GM12864 (cell line): ENCODE measurements at regions not wholly inside any gene's neighbourhood (a gene's known extent, or its start where the extent isn't known, plus 50 kb on each side); places are given as distances from the start of the nearest gene placed in this dataset.

Experiments used
- DNase-seq: peaks from one replicate; pipeline ENCODE4 v3.0.0-alpha.2; 2011; ENCODE audit warnings: low read depth
- H3K4me3 ChIP-seq: 2 replicates; pipeline ENCODE4 v1.5.1; 2011; ENCODE audit warnings: mild to moderate bottlenecking, low read depth, low read length, control low read depth
- TF ChIP-seq, protein P1 (sequence below): IDR thresholded peaks from 2 replicates; pipeline ENCODE4 v1.5.1; 2011; ENCODE audit warnings: low read depth, mild to moderate bottlenecking, moderate library complexity, low read length, control low read depth, inconsistent platforms; ENCODE audit errors: missing control alignments

DNA sequence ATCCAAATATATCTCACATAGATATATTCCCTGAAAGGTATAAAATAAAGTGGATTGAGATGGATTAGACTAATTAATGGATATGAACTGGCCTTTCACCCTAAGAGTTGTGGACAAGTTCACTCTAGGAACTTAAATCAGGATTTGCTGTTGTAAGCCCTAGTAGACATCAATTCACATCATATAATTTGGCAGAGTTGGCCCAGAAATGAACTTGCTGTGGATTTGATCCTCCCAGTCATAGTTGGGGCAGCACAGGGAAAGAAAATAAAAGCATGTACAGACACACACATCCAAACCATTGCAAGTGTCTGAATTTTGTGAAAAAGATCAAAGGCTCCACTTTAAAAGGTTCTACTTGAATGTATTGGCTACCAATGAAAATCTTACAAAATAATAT is 734.7 kb upstream of the NR2F2 start:
- no peak overlapping the region for H3K4me3 ChIP-seq
- TF ChIP-seq, protein P1, sequence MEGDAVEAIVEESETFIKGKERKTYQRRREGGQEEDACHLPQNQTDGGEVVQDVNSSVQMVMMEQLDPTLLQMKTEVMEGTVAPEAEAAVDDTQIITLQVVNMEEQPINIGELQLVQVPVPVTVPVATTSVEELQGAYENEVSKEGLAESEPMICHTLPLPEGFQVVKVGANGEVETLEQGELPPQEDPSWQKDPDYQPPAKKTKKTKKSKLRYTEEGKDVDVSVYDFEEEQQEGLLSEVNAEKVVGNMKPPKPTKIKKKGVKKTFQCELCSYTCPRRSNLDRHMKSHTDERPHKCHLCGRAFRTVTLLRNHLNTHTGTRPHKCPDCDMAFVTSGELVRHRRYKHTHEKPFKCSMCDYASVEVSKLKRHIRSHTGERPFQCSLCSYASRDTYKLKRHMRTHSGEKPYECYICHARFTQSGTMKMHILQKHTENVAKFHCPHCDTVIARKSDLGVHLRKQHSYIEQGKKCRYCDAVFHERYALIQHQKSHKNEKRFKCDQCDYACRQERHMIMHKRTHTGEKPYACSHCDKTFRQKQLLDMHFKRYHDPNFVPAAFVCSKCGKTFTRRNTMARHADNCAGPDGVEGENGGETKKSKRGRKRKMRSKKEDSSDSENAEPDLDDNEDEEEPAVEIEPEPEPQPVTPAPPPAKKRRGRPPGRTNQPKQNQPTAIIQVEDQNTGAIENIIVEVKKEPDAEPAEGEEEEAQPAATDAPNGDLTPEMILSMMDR, result no peak
- no peak for DNase-seq

DNA sequence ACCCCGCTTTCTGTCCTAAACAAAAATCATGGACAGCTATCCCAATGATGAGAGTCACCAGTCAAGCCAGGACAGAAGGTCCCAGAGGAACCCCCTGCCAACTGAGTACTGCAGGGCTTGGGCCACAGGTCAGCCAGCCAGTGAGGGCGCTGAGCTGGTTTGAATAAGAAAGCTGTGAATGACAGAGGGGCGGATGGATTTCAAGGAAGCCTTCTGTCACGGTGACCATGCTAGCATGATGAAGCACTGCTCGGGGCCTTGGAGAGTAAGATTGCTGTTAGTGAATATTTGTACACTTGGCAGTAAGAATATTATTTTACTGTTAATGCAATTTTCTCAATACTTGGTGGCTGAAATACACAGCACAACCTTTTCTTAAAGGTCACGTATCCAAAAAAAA is 734.0 kb upstream of the NR2F2 start:
- TF ChIP-seq, protein P1, result no peak
- H3K4me3 ChIP-seq, result no peak overlapping the region
- DNase-seq, result no peak

DNA sequence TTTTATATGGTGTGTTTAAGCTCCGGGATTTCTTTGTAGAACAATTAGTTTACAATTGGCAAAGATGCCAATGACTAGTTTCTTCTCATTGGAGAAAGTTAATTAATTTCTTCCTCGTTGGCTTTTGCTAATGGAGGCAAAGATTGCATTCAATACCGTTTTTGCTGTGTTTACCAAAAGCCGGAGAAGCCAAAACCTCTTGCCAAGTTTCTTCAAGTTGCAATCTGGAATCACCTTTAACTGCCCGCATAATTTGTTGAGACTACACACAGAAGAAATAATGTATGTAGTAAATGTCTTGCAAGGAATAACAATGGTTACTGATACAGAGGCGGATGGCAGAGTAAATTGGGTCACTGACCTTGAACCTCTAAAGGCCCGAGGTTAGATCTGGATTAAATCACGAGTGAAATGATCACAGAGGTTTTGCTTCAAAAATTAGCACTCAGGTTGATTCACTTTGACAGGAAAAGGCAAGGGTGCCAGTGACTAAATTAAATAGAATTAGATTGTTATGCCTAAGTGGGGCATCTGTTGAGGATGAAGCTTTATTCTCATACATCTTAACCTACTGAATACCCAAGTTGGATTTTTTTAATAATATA is 732.1 kb upstream of the NR2F2 start:
- no peak for DNase-seq
- TF ChIP-seq, protein P1, result no peak

DNA sequence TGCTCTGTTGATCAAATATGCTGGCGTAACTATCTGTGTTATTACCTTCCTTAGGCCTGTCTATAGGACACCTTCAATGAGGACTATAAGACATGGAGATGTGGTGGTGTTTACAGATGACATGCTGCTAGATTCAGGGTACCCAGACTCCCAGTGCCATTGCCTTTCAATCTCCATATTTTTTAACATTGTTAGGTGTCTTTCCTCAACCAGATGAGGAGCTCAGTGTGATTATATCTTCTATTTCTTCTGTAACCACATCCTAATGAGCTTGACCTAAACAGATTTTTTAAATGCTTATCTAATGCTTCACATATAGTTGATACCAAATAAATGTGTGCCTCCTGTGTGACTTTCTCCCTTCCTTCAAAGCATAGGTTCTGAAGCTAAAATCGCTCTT is 730.1 kb upstream of the NR2F2 start:
- no peak overlapping the region for H3K4me3 ChIP-seq
- no peak for DNase-seq
- TF ChIP-seq, protein P1, result no peak

More for the DNA sequence above, 732.1 kb upstream of the NR2F2 start:
- no peak overlapping the region for H3K4me3 ChIP-seq

DNA sequence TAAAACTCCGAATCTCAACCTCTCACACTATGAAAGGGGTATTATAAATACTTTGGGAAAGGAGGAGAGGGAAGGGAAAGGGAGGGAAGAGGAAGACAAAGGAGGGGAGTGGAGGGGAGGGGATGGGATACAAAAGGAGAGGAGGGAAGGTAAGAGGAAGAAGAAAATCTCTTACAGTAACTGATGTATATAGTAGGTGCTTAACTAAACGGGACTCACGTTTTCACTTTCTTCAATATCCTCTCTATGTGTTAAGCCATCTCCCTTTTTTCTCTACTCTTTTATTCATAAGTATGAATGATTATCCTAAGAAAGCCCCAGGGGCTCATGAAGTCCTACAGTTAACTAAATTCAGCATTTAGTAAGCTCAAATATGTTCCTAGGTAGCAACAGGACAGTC is 729.6 kb upstream of the NR2F2 start:
- no peak overlapping the region for H3K4me3 ChIP-seq
- no peak for DNase-seq
- TF ChIP-seq, protein P1, result no peak

DNA sequence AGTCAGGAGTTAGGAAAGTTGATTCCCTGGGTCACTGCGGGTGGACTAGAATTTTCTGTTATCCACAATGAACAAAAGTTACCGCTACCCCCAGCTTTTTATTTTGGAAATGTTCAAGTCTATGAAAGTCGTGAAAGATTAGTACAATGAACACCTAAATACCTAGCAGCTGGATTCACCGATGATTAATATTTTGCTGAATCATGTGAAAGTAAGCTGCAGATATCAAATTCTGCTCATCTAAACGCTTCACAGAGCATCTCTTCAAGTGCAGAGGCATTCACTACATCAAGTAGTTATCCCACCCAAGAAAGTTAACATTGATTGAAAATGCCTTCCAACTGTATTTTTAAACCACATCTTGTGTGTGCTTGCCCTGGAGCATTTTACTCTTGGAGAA is 729.0 kb upstream of the NR2F2 start:
- TF ChIP-seq, protein P1, result no peak
- no peak for DNase-seq
- no peak overlapping the region for H3K4me3 ChIP-seq

DNA sequence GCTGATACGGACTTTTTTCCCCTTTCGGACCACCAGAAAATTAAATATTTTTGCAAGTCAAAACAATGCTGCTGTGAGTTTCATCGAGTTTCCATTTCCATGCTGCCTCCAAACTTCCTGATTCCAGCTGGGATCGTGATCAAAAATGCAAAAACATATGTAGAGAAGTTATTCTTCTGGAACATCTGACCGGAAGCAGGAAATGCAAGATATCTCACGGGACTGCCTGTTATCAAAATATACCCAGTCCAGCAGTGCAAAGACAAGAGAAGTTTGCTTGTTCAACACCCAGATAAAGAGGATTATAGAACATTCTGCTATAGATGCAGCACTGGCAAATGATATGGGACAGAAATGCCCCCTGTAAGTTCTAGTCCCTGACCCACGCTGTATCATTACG is 726.7 kb upstream of the NR2F2 start:
- TF ChIP-seq, protein P1, result no peak
- no peak overlapping the region for H3K4me3 ChIP-seq
- DNase-seq, result no peak
